ENCODE measurements at regions not wholly inside any gene's neighbourhood (a gene's known extent, or its start where the extent isn't known, plus 50 kb on each side); places are given as distances from the start of the nearest gene placed in this dataset.

- DNase-seq (ENCODE audit: low read depth in 2 of 2), result no peak
- TF ChIP-seq, protein P1, sequence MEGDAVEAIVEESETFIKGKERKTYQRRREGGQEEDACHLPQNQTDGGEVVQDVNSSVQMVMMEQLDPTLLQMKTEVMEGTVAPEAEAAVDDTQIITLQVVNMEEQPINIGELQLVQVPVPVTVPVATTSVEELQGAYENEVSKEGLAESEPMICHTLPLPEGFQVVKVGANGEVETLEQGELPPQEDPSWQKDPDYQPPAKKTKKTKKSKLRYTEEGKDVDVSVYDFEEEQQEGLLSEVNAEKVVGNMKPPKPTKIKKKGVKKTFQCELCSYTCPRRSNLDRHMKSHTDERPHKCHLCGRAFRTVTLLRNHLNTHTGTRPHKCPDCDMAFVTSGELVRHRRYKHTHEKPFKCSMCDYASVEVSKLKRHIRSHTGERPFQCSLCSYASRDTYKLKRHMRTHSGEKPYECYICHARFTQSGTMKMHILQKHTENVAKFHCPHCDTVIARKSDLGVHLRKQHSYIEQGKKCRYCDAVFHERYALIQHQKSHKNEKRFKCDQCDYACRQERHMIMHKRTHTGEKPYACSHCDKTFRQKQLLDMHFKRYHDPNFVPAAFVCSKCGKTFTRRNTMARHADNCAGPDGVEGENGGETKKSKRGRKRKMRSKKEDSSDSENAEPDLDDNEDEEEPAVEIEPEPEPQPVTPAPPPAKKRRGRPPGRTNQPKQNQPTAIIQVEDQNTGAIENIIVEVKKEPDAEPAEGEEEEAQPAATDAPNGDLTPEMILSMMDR (IDR thresholded peaks at IDR 0.05; ENCODE audit: low read depth, low read length), result no peak
Measured at GRCh38 chr2:103459283-103459682, 697.5 kb downstream of the TMEM182 start.

GRCh38 chr2:103462101-103462500, 700.3 kb downstream of the TMEM182 start:
- no peak for DNase-seq (ENCODE audit: low read depth in 2 of 2)
- TF ChIP-seq, protein P1 (IDR thresholded peaks at IDR 0.05; ENCODE audit: low read depth, low read length), result no peak
- H3K4me3 ChIP-seq (replicated peaks in 1 of 2; ENCODE audit: low read depth in 2 of 2, low read length in 2 of 2), result no peak overlapping the region

More at GRCh38 chr2:103459283-103459682, 697.5 kb downstream of the TMEM182 start:
- H3K4me3 ChIP-seq (replicated peaks in 1 of 2; ENCODE audit: low read depth in 2 of 2, low read length in 2 of 2), result no peak overlapping the region

- TF ChIP-seq, protein P1 (IDR thresholded peaks at IDR 0.05; ENCODE audit: low read depth, low read length), result no peak
- no peak for DNase-seq (ENCODE audit: low read depth in 2 of 2)
- no peak overlapping the region for H3K4me3 ChIP-seq (replicated peaks in 1 of 2; ENCODE audit: low read depth in 2 of 2, low read length in 2 of 2)
Measured at GRCh38 chr2:103462712-103463111, 700.9 kb downstream of the TMEM182 start.

DNA sequence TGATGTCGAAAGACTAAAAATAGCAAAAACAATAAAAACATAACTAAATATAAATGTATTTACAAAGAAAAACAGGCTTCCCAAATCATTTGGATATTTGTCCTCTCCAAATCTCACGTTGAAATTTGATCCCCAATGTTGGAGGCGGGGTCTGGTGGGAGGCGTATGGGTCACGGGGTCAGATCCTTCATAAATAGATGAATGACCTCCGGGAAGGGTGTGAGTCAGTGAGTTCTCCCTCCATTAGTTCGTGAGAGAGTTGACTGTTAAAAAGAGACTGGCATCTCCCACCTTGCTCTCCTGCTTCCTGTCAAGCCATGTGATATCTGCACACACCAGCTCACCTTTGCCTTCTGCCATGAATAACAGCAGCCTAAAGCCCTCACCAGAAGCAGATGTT, 703.0 kb downstream of the TMEM182 start:
- H3K4me3 ChIP-seq (replicated peaks in 1 of 2; ENCODE audit: low read depth in 2 of 2, low read length in 2 of 2), result no peak overlapping the region
- TF ChIP-seq, protein P1 (IDR thresholded peaks at IDR 0.05; ENCODE audit: low read depth, low read length), result no peak
- DNase-seq (ENCODE audit: low read depth in 2 of 2), result no peak

DNA sequence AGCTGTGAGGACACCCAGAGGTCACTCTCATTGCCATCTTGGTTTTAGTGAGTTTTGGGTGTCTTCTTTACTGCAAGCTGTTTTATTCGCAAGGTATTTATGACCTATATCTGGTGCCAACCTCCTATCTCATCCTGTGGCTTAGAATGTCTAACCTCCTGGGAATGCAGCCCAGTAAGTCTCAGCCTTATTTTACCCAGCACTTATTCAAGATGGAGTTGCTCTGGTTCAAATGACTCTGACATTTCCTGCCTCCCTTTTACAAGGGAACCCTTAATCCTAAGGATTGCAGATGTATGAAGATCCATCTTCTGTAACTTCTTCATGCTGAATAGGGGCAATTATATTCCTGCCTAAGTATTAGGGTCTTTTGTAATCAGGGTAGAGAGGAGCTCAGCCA, 708.0 kb downstream of the TMEM182 start:
- H3K4me3 ChIP-seq (replicated peaks in 1 of 2; ENCODE audit: low read depth in 2 of 2, low read length in 2 of 2), result no peak overlapping the region

GRCh38 chr2:103484906-103485305, 723.1 kb downstream of the TMEM182 start:
- TF ChIP-seq, protein P1 (IDR thresholded peaks at IDR 0.05; ENCODE audit: low read depth, low read length), result no peak
- H3K4me3 ChIP-seq (replicated peaks in 1 of 2; ENCODE audit: low read depth in 2 of 2, low read length in 2 of 2), result no peak overlapping the region
- DNase-seq (ENCODE audit: low read depth in 2 of 2), result no peak

More for the DNA sequence above, 708.0 kb downstream of the TMEM182 start:
- TF ChIP-seq, protein P1 (IDR thresholded peaks at IDR 0.05; ENCODE audit: low read depth, low read length), result no peak
- DNase-seq (ENCODE audit: low read depth in 2 of 2), result no peak

GRCh38 chr2:103496850-103497249, 735.0 kb downstream of the TMEM182 start:
- no peak overlapping the region for H3K4me3 ChIP-seq (replicated peaks in 1 of 2; ENCODE audit: low read depth in 2 of 2, low read length in 2 of 2)
- TF ChIP-seq, protein P1 (IDR thresholded peaks at IDR 0.05; ENCODE audit: low read depth, low read length), result no peak
- no peak for DNase-seq (ENCODE audit: low read depth in 2 of 2)
